GM12878 (cell line): ENCODE measurements at regions not wholly inside any gene's neighbourhood (a gene's known extent, or its start where the extent isn't known, plus 50 kb on each side); places are given as distances from the start of the nearest gene placed in this dataset.

Experiments used
- BRCA1 ChIP-seq: IDR thresholded peaks from 2 replicates; pipeline ENCODE4 v1.6.1; 2011; ENCODE audit warnings: low read depth, low read length, improper control_type of control experiment
- EZH2 ChIP-seq: IDR thresholded peaks from 2 replicates; pipeline ENCODE4 v1.6.1; 2012; ENCODE audit warnings: low read depth, mild to moderate bottlenecking, control low read depth, inconsistent platforms, low read length, borderline replicate concordance; ENCODE audit not compliant: control insufficient read depth
- HDAC6 ChIP-seq: fragments of 200-600 bp; sonication (generic); IDR thresholded peaks from one replicate; pipeline ENCODE4 v1.8.0; 2017; ENCODE audit warnings: antibody characterized with exemption; ENCODE audit not compliant: unreplicated experiment
- RCOR1 ChIP-seq: conservative IDR thresholded peaks from 2 replicates; pipeline ENCODE4 v1.6.1; 2012; ENCODE audit warnings: low read depth, low read length, improper control_type of control experiment
- SIN3A ChIP-seq: IDR thresholded peaks from 2 replicates; pipeline ENCODE4 v1.6.1; 2012; ENCODE audit warnings: low read depth, low read length, improper control_type of control experiment
- SMAD5 ChIP-seq: IDR thresholded peaks from 2 replicates; pipeline ENCODE4 v1.6.1; 2016; ENCODE audit warnings: antibody characterized with exemption, low read depth
- TCF3 ChIP-seq: IDR thresholded peaks from 2 replicates; pipeline ENCODE4 v1.6.1; 2012; ENCODE audit warnings: low read depth, mild to moderate bottlenecking, low read length, borderline replicate concordance; ENCODE audit not compliant: insufficient read depth
- ZNF207 ChIP-seq: fragments of 450-650 bp; IDR thresholded peaks from 2 replicates; pipeline ENCODE4 v1.6.1; 2014; ENCODE audit warnings: antibody characterized with exemption, mild to moderate bottlenecking, borderline replicate concordance
- ZZZ3 ChIP-seq: IDR thresholded peaks from 2 replicates; pipeline ENCODE4 v1.6.1; 2011; ENCODE audit warnings: low read depth; ENCODE audit not compliant: control insufficient read depth, insufficient read length
- TF ChIP-seq, protein P1 (sequence below): IDR thresholded peaks from 2 replicates; pipeline ENCODE4 v1.6.1; 2012; ENCODE audit warnings: improper control_type of control experiment, low read depth, low read length; ENCODE audit not compliant: insufficient replicate concordance
- TF ChIP-seq, protein P2 (sequence below): fragments of 450-650 bp; IDR thresholded peaks from 2 replicates; pipeline ENCODE4 v1.6.1; 2017; ENCODE audit warnings: mild to moderate bottlenecking, low read depth, inconsistent platforms; ENCODE audit not compliant: poor library complexity, severe bottlenecking
- TF ChIP-seq, protein P3 (sequence below), 3 experiments: IDR thresholded peaks in 2 of 3; conservative IDR thresholded peaks in 1 of 3; 2 replicates each; pipeline ENCODE4 v1.5.1; 2011; ENCODE audit warnings: low read depth in 3 of 3, low read length in 3 of 3, mild to moderate bottlenecking in 3 of 3, control low read depth in 2 of 3, moderate library complexity in 2 of 3, inconsistent platforms in 1 of 3, mixed read lengths in 1 of 3; ENCODE audit not compliant: control insufficient read depth in 2 of 3, insufficient read depth in 1 of 3; ENCODE audit errors: extremely low read depth in 1 of 3

DNA sequence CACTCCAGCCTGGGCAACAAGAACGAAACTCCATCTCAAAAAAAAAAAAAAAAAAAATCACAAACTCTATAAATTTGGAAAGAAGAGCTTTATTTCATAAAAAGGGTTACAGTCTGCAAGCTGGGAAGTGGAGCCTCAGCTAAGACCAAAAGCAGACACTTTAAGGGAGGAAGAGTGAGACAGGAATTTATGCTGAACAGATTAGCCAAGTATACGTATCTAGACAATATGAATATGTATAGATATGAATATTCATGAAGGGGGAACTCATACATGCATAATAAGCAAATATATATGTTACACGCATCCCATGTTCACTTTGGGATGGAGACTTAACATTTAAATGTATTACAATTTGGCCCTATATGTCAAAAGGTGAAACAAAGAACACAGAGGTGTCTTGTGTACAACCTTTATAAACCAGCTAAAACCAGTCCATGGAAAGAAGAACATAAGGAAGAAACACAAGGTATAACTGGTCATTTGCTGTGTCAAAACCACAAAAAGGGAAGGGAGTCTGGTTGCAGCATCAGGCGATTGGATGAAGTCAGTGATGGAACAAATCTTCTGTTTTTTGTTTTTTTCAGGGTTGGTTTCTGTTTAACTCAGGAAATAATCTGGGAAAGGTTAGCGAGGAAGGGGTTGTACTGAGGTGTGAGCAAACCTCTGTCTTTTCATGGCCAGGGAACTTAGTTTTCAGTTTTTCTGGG, 130.0 kb upstream of the MAOA start (continued):
- TF ChIP-seq, protein P1, sequence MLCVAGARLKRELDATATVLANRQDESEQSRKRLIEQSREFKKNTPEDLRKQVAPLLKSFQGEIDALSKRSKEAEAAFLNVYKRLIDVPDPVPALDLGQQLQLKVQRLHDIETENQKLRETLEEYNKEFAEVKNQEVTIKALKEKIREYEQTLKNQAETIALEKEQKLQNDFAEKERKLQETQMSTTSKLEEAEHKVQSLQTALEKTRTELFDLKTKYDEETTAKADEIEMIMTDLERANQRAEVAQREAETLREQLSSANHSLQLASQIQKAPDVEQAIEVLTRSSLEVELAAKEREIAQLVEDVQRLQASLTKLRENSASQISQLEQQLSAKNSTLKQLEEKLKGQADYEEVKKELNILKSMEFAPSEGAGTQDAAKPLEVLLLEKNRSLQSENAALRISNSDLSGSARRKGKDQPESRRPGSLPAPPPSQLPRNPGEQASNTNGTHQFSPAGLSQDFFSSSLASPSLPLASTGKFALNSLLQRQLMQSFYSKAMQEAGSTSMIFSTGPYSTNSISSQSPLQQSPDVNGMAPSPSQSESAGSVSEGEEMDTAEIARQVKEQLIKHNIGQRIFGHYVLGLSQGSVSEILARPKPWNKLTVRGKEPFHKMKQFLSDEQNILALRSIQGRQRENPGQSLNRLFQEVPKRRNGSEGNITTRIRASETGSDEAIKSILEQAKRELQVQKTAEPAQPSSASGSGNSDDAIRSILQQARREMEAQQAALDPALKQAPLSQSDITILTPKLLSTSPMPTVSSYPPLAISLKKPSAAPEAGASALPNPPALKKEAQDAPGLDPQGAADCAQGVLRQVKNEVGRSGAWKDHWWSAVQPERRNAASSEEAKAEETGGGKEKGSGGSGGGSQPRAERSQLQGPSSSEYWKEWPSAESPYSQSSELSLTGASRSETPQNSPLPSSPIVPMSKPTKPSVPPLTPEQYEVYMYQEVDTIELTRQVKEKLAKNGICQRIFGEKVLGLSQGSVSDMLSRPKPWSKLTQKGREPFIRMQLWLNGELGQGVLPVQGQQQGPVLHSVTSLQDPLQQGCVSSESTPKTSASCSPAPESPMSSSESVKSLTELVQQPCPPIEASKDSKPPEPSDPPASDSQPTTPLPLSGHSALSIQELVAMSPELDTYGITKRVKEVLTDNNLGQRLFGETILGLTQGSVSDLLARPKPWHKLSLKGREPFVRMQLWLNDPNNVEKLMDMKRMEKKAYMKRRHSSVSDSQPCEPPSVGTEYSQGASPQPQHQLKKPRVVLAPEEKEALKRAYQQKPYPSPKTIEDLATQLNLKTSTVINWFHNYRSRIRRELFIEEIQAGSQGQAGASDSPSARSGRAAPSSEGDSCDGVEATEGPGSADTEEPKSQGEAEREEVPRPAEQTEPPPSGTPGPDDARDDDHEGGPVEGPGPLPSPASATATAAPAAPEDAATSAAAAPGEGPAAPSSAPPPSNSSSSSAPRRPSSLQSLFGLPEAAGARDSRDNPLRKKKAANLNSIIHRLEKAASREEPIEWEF, result no peak
- TF ChIP-seq HDAC6 (no peak), RCOR1 (no peak), SIN3A (no peak), TCF3 (no peak), ZZZ3 (no peak), SMAD5 (no peak), BRCA1 (no peak), EZH2 (no peak), ZNF207 (no peak)
- TF ChIP-seq, protein P2, sequence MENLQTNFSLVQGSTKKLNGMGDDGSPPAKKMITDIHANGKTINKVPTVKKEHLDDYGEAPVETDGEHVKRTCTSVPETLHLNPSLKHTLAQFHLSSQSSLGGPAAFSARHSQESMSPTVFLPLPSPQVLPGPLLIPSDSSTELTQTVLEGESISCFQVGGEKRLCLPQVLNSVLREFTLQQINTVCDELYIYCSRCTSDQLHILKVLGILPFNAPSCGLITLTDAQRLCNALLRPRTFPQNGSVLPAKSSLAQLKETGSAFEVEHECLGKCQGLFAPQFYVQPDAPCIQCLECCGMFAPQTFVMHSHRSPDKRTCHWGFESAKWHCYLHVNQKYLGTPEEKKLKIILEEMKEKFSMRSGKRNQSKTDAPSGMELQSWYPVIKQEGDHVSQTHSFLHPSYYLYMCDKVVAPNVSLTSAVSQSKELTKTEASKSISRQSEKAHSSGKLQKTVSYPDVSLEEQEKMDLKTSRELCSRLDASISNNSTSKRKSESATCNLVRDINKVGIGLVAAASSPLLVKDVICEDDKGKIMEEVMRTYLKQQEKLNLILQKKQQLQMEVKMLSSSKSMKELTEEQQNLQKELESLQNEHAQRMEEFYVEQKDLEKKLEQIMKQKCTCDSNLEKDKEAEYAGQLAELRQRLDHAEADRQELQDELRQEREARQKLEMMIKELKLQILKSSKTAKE, result no peak
- TF ChIP-seq, protein P3, sequence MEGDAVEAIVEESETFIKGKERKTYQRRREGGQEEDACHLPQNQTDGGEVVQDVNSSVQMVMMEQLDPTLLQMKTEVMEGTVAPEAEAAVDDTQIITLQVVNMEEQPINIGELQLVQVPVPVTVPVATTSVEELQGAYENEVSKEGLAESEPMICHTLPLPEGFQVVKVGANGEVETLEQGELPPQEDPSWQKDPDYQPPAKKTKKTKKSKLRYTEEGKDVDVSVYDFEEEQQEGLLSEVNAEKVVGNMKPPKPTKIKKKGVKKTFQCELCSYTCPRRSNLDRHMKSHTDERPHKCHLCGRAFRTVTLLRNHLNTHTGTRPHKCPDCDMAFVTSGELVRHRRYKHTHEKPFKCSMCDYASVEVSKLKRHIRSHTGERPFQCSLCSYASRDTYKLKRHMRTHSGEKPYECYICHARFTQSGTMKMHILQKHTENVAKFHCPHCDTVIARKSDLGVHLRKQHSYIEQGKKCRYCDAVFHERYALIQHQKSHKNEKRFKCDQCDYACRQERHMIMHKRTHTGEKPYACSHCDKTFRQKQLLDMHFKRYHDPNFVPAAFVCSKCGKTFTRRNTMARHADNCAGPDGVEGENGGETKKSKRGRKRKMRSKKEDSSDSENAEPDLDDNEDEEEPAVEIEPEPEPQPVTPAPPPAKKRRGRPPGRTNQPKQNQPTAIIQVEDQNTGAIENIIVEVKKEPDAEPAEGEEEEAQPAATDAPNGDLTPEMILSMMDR (IDR thresholded peaks at IDR 0.05 in 2 of 3, conservative IDR thresholded peaks at IDR 0.05 in 1 of 3; ENCODE audit: control insufficient read depth in 2 of 3, extremely low read depth in 1 of 3, insufficient read depth in 1 of 3, low read depth in 3 of 3, low read length in 3 of 3), result no peak
- TF ChIP-seq, all 136 proteins: peak for 0
